Pancreas (tissue), 10 donors: ENCODE measurements at regions not wholly inside any gene's neighbourhood (a gene's known extent, or its start where the extent isn't known, plus 50 kb on each side); places are given as distances from the start of the nearest gene placed in this dataset.

Source experiments
- ATAC-seq, 4 donors: fragments of 200-7000 bp; cut with Tn5 transposase; one replicate each; pipeline versions ENCODE4 v1.8.0 to v1.9.1; 2020; ENCODE audit warnings: mild to moderate bottlenecking in 4 of 4, moderate library complexity in 4 of 4
- DNase-seq, 6 donors: peaks; one replicate each; pipeline ENCODE4 v3.0.0-alpha.2; 2020
- FAIRE-seq: peaks from 2 replicates; lab custom pipeline; 2012; peaks lifted over from hg19 to GRCh38; lab: Jason Lieb, UNC
- H3K27ac ChIP-seq, 4 donors: fragments of 200-600 bp; sonication (generic); 1 replicate in 3 of 4; 2 replicates in 1 of 4; pipeline versions ENCODE4 v1.5.0 to v1.8.0; 2020
- H3K27me3 ChIP-seq, 4 donors: fragments of 200-600 bp; one replicate each; pipeline ENCODE4 v1.8.0; 2021
- H3K36me3 ChIP-seq, 3 donors: fragments of 200-600 bp; sonication (generic) in 1 of 3; one replicate each; pipeline versions ENCODE4 v1.5.0 to v1.8.0; 2020 to 2021
- H3K4me1 ChIP-seq, 3 donors: fragments of 200-600 bp; one replicate each; pipeline ENCODE4 v1.8.0; 2021
- H3K4me3 ChIP-seq, 4 donors: fragments of 200-600 bp; sonication (generic) in 2 of 4; one replicate each; pipeline versions ENCODE4 v1.5.0 to v1.8.0; 2020 to 2021
- H3K9me3 ChIP-seq, 4 donors: fragments of 200-600 bp; one replicate each; pipeline ENCODE4 v1.8.0; 2021
- CTCF ChIP-seq, 4 donors: fragments of 200-600 bp; sonication (generic) in 3 of 4; IDR thresholded peaks; one replicate each; pipeline versions ENCODE4 v1.5.0 to v1.8.0; 2021; ENCODE audit warnings: antibody characterized with exemption in 4 of 4
- WGBS, 2 donors: extraction: QIAGEN DNeasy Blood & Tissue Kit; methylation state at CpG; one replicate each; pipeline ENCODE4 v1.1.7; 2013; 5-methylcytosine and 5-hydroxymethylcytosine counted together
- intact Hi-C, 3 donors: fragments of 100-400 bp; cut with DNase I; formaldehyde crosslinking; loops; one replicate each; pipeline versions ENCODE4 v1.11.1 to v1.14.2; 2022
- donor health status: healthy with polysubstance abuse.
- donor health status: DM: no; HTN: no; CAD: no; lungs with moderate emphysema.
- donor health status: DM: no; HTN: no; CAD: no.
- donor health status: control.
- donor health status: control.
- donor health status: Bipolar disorder and iron deficiency.
- donor health status: DM: yes; HTN: yes; CAD: no.
- donor health status: DM: no; HTN: no; CAD: no.
- donor health status: DM: no; HTN: no; CAD: no.
- donor health status: DM: yes; HTN: yes; CAD: no.

- Histone ChIP-seq H3K4me3 (no peak overlapping the region), H3K36me3 (no peaks in the 10 kb centered on the region), H3K27me3 (peaks cover 0 to 7% (median 0%) of the 10 kb centered on the region in 4 donors), H3K9me3 (no peaks in the 10 kb centered on the region), H3K4me1 (no peaks in the 10 kb centered on the region), H3K27ac (no peak overlapping the region)
- WGBS, 2 donors: 87% methylated on average over 1 of the region's 1 CpG
- FAIRE-seq (no peak), DNase-seq (no peak), ATAC-seq (no peak)
- no peak for TF ChIP-seq CTCF (IDR thresholded peaks at IDR 0.05)
- intact Hi-C loops: no loop called here
Observed at GRCh38 chr15:46329876-46330275, 695.0 kb downstream of the SQOR start.

- no peak for TF ChIP-seq CTCF (IDR thresholded peaks at IDR 0.05)
- H3K4me1 ChIP-seq: no peaks in the 10 kb centered on the region
- H3K9me3 ChIP-seq: no peaks in the 10 kb centered on the region
- DNase-seq: no peak
- peaks cover 0 to 7% (median 0%) of the 10 kb centered on the region in 4 donors for H3K27me3 ChIP-seq
- H3K27ac ChIP-seq: no peak overlapping the region
- no peak overlapping the region for H3K4me3 ChIP-seq
- intact Hi-C loops: no loop called here
- ATAC-seq: no peak
- no peak for FAIRE-seq
- no peaks in the 10 kb centered on the region for H3K36me3 ChIP-seq
Observed at GRCh38 chr15:46331546-46331945, 696.7 kb downstream of the SQOR start.

GRCh38 chr15:46343196-46343935 lies 708.5 kb downstream of the SQOR start:
- WGBS, 2 donors: 74 to 81% methylated on average over 7 of the region's 7 CpGs

GRCh38 chr15:46344115-46344724 lies 709.4 kb downstream of the SQOR start:
- Histone ChIP-seq H3K4me1 (no peaks in the 10 kb centered on the region), H3K9me3 (no peaks in the 10 kb centered on the region), H3K36me3 (no peaks in the 10 kb centered on the region), H3K27ac (peak overlapping the region; percentile 46 to 78 (median 60)), H3K4me3 (no peak overlapping the region), H3K27me3 (no peaks in the 10 kb centered on the region)
- peak in 2 of 6 donors; percentile 14 to 16 for DNase-seq
- FAIRE-seq: no peak
- no peak for TF ChIP-seq CTCF (IDR thresholded peaks at IDR 0.05)
- ATAC-seq: peak; percentile 71 to 83 (median 79)
- intact Hi-C loops: no loop called here
- WGBS, 2 donors: 42 to 50% methylated on average over 2 of the region's 2 CpGs

More at GRCh38 chr15:46343196-46343935, 708.5 kb downstream of the SQOR start:
- H3K9me3 ChIP-seq: no peaks in the 10 kb centered on the region
- DNase-seq: no peak
- peak overlapping the region; percentile 46 to 78 (median 60) for H3K27ac ChIP-seq
- H3K4me3 ChIP-seq: no peak overlapping the region
- FAIRE-seq: no peak
- no peak for TF ChIP-seq CTCF (IDR thresholded peaks at IDR 0.05)
- no peak for ATAC-seq
- H3K36me3 ChIP-seq: no peaks in the 10 kb centered on the region
- no peaks in the 10 kb centered on the region for H3K4me1 ChIP-seq
- intact Hi-C loops: no loop called here
- no peaks in the 10 kb centered on the region for H3K27me3 ChIP-seq

- no peak for TF ChIP-seq CTCF (IDR thresholded peaks at IDR 0.05)
- no peaks in the 10 kb centered on the region for H3K27me3 ChIP-seq
- WGBS, 2 donors: 53 to 57% methylated on average over 3 of the region's 3 CpGs
- peak overlapping the region; percentile 30 to 78 (median 60) for H3K27ac ChIP-seq
- DNase-seq (no peak), FAIRE-seq (no peak), ATAC-seq (peak in 3 of 4 donors; percentile 58 to 70 (median 67))
- intact Hi-C loops: no loop called here
- H3K9me3 ChIP-seq: no peaks in the 10 kb centered on the region
- no peaks in the 10 kb centered on the region for H3K4me1 ChIP-seq
- H3K4me3 ChIP-seq: no peak overlapping the region
- H3K36me3 ChIP-seq: no peaks in the 10 kb centered on the region
Observed at GRCh38 chr15:46344915-46345314, 710.1 kb downstream of the SQOR start.
